Vagina (tissue), 2 donors: ENCODE measurements at regions not wholly inside any gene's neighbourhood (a gene's known extent, or its start where the extent isn't known, plus 50 kb on each side); places are given as distances from the start of the nearest gene placed in this dataset.

Source experiments
- POLR2A ChIP-seq, 2 donors: fragments of 450-650 bp; IDR thresholded peaks; one replicate each; pipeline ENCODE4 v1.6.1; 2017; ENCODE audit warnings: antibody characterized with exemption in 2 of 2, mild to moderate bottlenecking in 2 of 2, moderate library complexity in 2 of 2
- POLR2AphosphoS5 ChIP-seq, 2 donors: sonication (generic); formaldehyde crosslinking; IDR thresholded peaks; one replicate each; pipeline ENCODE4 v1.9.0; 2017; ENCODE audit warnings: antibody characterized with exemption in 2 of 2, mild to moderate bottlenecking in 2 of 2, low read depth in 1 of 2; ENCODE audit not compliant: insufficient read depth in 1 of 2
- TF ChIP-seq, protein P1 (sequence below), 3 experiments: fragments of 450-650 bp in 2 of 3; fragments of 200-600 bp in 1 of 3; sonication (generic) in 1 of 3; IDR thresholded peaks; one replicate each; pipeline ENCODE4 v1.5.1; 2017 to 2019; ENCODE audit warnings: antibody characterized with exemption in 3 of 3, mild to moderate bottlenecking in 2 of 3, moderate library complexity in 2 of 3

DNA sequence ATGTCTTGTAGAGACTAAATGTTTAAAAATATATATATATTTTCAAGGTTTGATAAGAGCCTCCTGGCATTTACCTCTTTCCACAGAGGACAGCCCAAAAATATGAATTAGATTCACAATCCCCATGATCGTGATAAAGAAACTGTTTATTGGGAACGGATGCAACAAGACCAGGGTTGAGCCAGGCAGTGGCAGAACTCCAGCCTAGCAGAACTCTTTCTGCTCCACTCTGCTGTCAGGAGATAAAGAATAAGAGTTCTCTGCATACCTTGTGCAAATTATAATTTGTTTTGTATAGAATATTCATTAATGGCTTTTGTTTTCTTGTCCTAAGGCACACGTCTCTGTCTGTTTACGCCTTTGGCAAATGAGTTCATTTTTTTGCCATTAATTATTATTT, 472.2 kb downstream of the TUSC1 start:
- no peak for TF ChIP-seq POLR2A (IDR thresholded peaks at IDR 0.05)
- TF ChIP-seq, protein P1, sequence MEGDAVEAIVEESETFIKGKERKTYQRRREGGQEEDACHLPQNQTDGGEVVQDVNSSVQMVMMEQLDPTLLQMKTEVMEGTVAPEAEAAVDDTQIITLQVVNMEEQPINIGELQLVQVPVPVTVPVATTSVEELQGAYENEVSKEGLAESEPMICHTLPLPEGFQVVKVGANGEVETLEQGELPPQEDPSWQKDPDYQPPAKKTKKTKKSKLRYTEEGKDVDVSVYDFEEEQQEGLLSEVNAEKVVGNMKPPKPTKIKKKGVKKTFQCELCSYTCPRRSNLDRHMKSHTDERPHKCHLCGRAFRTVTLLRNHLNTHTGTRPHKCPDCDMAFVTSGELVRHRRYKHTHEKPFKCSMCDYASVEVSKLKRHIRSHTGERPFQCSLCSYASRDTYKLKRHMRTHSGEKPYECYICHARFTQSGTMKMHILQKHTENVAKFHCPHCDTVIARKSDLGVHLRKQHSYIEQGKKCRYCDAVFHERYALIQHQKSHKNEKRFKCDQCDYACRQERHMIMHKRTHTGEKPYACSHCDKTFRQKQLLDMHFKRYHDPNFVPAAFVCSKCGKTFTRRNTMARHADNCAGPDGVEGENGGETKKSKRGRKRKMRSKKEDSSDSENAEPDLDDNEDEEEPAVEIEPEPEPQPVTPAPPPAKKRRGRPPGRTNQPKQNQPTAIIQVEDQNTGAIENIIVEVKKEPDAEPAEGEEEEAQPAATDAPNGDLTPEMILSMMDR (IDR thresholded peaks at IDR 0.05): no peak
- TF ChIP-seq POLR2AphosphoS5 (IDR thresholded peaks at IDR 0.05; ENCODE audit: insufficient read depth in 1 of 2, low read depth in 1 of 2): no peak
